ENCODE measurements at regions not wholly inside any gene's neighbourhood (a gene's known extent, or its start where the extent isn't known, plus 50 kb on each side); places are given as distances from the start of the nearest gene placed in this dataset.

- DNase-seq (no peak), ATAC-seq (ENCODE audit: insufficient read depth, low read depth) (no peak)
- Histone ChIP-seq H3K4me1 (ENCODE audit: insufficient read depth, low read length) (no peaks in the 10 kb centered on the region), H3K4me2 (ENCODE audit: insufficient read depth, low read length) (no peak overlapping the region), H3K79me2 (ENCODE audit: insufficient read depth, low read length) (no peaks in the 10 kb centered on the region), H3K27ac (ENCODE audit: low read length) (no peak overlapping the region), H3K4me3 (ENCODE audit: low read depth in 1 of 2, low read length in 2 of 2) (no peak overlapping the region), H2AFZ (ENCODE audit: low read depth, low read length) (no peak overlapping the region), H3K9me3 (ENCODE audit: insufficient read depth, low read length, severe bottlenecking) (no peaks in the 10 kb centered on the region), H4K20me1 (ENCODE audit: insufficient read depth, low read length) (no peaks in the 10 kb centered on the region), H3K9ac (ENCODE audit: low read depth, low read length) (no peak overlapping the region), H3K27me3 (ENCODE audit: insufficient read depth, low read length, poor library complexity) (no peaks in the 10 kb centered on the region), H3K36me3 (ENCODE audit: insufficient read depth, low read length) (no peaks in the 10 kb centered on the region)
- TF ChIP-seq CTCF (IDR thresholded peaks at IDR 0.05; ENCODE audit: borderline replicate concordance, extremely low read depth, low read length, poor library complexity, severe bottlenecking) (no peak), EZH2 (IDR thresholded peaks at IDR 0.05; ENCODE audit: borderline replicate concordance, low read depth, low read length, severe bottlenecking) (no peak)
Measured at GRCh38 chr9:115386963-115387770, 269.2 kb upstream of the TNC start.

- H3K27ac ChIP-seq (ENCODE audit: low read length), result no peak overlapping the region
- no peak overlapping the region for H3K9ac ChIP-seq (ENCODE audit: low read depth, low read length)
- H3K27me3 ChIP-seq (ENCODE audit: insufficient read depth, low read length, poor library complexity), result no peaks in the 10 kb centered on the region
- H4K20me1 ChIP-seq (ENCODE audit: insufficient read depth, low read length), result no peaks in the 10 kb centered on the region
- no peaks in the 10 kb centered on the region for H3K9me3 ChIP-seq (ENCODE audit: insufficient read depth, low read length, severe bottlenecking)
- ATAC-seq (ENCODE audit: insufficient read depth, low read depth) (no peak), DNase-seq (no peak)
- H3K4me1 ChIP-seq (ENCODE audit: insufficient read depth, low read length), result no peaks in the 10 kb centered on the region
- H2AFZ ChIP-seq (ENCODE audit: low read depth, low read length), result no peak overlapping the region
- H3K4me3 ChIP-seq (ENCODE audit: low read depth in 1 of 2, low read length in 2 of 2), result no peak overlapping the region
- H3K36me3 ChIP-seq (ENCODE audit: insufficient read depth, low read length), result no peaks in the 10 kb centered on the region
- no peak overlapping the region for H3K4me2 ChIP-seq (ENCODE audit: insufficient read depth, low read length)
- H3K79me2 ChIP-seq (ENCODE audit: insufficient read depth, low read length), result no peaks in the 10 kb centered on the region
- TF ChIP-seq CTCF (IDR thresholded peaks at IDR 0.05; ENCODE audit: borderline replicate concordance, extremely low read depth, low read length, poor library complexity, severe bottlenecking), result no peak
- no peak for TF ChIP-seq EZH2 (IDR thresholded peaks at IDR 0.05; ENCODE audit: borderline replicate concordance, low read depth, low read length, severe bottlenecking)
Measured at GRCh38 chr9:115391168-115391825, 273.3 kb upstream of the TNC start.

- Histone ChIP-seq H3K4me2 (ENCODE audit: insufficient read depth, low read length) (no peak overlapping the region), H3K36me3 (ENCODE audit: insufficient read depth, low read length) (no peaks in the 10 kb centered on the region), H4K20me1 (ENCODE audit: insufficient read depth, low read length) (no peaks in the 10 kb centered on the region), H3K4me3 (ENCODE audit: low read depth in 1 of 2, low read length in 2 of 2) (no peak overlapping the region), H3K27ac (ENCODE audit: low read length) (no peak overlapping the region), H3K9me3 (ENCODE audit: insufficient read depth, low read length, severe bottlenecking) (no peaks in the 10 kb centered on the region), H3K79me2 (ENCODE audit: insufficient read depth, low read length) (no peaks in the 10 kb centered on the region), H3K9ac (ENCODE audit: low read depth, low read length) (no peak overlapping the region), H3K27me3 (ENCODE audit: insufficient read depth, low read length, poor library complexity) (no peaks in the 10 kb centered on the region), H3K4me1 (ENCODE audit: insufficient read depth, low read length) (no peaks in the 10 kb centered on the region), H2AFZ (ENCODE audit: low read depth, low read length) (no peak overlapping the region)
- TF ChIP-seq CTCF (IDR thresholded peaks at IDR 0.05; ENCODE audit: borderline replicate concordance, extremely low read depth, low read length, poor library complexity, severe bottlenecking), result no peak
- TF ChIP-seq EZH2 (IDR thresholded peaks at IDR 0.05; ENCODE audit: borderline replicate concordance, low read depth, low read length, severe bottlenecking), result no peak
- ATAC-seq (ENCODE audit: insufficient read depth, low read depth), result no peak
- no peak for DNase-seq
Measured at GRCh38 chr9:115393976-115394775, 276.2 kb upstream of the TNC start.

Measured in DND-41 (cell line).